Bone marrow (tissue), 2 donors: ENCODE measurements at regions not wholly inside any gene's neighbourhood (a gene's known extent, or its start where the extent isn't known, plus 50 kb on each side); places are given as distances from the start of the nearest gene placed in this dataset.

Experiments
- DNase-seq, 2 donors: peaks; one replicate each; lab custom pipeline; 2025; lab: John Stamatoyannopoulos, UW

- no peak for DNase-seq
Observed at GRCh38 chr5:82334856-82335255, 56.7 kb upstream of the RPS23 start.

GRCh38 chr5:82334085-82334692 lies 56.0 kb upstream of the RPS23 start:
- DNase-seq, result no peak

DNA sequence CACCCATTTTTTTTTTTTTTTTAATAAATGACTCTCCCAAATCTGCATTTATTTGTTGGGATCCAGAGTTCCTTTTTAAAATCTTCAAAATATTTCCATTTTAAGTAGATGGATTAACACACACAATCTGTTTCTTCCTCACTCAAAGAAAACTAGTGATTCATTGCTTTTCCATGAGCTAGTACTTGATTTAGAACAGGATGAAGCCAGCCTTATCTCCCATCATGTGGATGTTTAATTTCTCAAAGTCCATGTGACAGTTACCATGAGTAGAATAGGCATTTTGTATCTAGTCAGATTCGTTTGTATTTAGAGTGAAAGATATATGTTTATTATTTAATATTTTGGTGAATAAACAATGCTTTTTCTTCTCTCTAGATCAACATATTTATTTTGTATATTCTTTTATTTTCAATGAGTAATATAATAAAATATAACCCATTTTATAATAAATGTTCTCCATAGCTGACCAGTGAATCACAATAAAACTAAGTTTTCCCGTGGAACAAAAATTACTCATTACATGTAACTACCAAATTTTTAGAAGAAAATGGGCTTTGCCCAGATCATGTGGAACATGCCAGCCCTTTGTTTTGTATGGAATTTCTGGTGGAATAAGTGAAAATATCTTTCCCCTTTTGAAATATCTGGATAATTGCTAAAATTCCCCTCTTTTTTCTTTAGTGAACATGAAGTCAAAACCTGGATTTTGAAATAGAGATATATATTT lies 54.9 kb upstream of the RPS23 start:
- no peak for DNase-seq

DNA sequence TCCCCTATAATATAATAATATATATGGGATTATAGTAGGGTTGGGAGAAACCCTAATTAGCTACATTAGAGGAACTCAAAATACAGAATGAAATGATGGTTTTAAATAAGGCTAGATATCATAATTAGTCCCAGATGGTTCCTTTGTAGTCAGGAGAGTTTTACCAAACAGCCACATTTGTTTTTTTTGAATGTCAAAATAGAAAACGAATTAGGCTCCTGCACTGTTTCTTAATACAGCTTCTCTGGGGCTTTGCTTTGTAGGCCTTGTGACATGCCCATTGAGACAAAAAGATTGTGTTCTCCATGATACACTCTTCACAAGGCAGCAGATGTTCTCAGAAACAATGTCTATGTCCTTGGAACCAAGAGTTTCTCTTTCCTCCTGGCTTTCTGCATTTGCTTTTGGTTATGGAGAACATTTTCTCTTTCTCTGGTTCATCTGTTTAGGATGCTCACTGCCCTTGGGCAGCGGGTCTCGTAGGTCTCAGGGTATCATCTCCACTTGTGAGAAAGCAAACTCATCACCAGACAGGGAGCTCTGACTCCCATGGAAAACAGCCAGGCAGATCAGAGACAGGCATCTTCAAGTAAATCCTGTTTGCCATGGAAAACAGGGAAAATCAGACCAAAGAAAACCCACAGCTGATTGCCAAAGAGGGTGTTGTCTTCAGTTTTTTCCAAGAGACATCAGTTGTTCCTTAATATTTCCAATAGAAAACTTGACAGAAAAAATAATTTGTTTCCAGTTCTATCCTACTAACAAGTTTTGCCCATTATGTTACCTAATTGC lies 54.1 kb upstream of the RPS23 start:
- no peak for DNase-seq

DNA sequence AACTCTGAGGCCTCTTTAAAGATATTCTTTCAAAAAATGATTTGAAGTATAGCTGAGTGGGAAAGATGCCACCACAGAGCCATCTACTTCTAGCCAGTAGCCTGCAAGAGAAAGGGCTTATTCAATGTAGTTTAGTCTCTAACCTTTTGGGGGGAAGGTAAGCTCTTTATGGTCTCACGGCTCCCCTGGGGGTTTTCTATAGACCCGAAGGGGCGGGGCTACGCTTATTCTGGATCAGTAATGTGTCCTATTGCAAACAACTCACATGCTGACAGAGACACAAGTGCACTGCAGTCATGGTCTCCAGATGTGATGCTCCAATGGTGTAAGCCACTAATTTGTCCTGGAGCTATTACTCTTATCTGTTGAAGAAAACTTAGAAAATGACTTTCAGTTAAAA lies 53.4 kb upstream of the RPS23 start:
- no peak for DNase-seq

GRCh38 chr5:82330530-82331270 lies 52.5 kb upstream of the RPS23 start:
- no peak for DNase-seq

DNA sequence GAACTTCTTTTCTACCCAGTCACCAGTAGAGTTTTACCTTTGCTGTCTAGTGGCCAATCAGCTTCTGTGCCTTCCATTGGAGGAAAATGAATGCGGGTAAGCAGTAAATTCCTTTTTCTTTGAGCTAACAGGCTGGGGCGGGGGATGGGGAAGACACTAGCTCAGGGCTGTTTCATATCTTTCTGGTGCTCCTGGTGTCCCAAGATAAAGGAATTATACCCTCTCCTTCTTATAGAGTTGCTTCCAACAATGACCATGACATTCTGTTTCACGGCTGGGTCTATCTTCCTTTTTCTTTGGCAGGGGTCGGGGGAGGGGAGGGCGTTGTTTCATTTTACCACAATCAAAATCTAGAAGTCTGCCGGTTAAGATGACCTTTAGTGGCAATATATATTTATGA lies 51.2 kb upstream of the RPS23 start:
- DNase-seq, result no peak
